ENCODE measurements at regions not wholly inside any gene's neighbourhood (a gene's known extent, or its start where the extent isn't known, plus 50 kb on each side); places are given as distances from the start of the nearest gene placed in this dataset.

DNA sequence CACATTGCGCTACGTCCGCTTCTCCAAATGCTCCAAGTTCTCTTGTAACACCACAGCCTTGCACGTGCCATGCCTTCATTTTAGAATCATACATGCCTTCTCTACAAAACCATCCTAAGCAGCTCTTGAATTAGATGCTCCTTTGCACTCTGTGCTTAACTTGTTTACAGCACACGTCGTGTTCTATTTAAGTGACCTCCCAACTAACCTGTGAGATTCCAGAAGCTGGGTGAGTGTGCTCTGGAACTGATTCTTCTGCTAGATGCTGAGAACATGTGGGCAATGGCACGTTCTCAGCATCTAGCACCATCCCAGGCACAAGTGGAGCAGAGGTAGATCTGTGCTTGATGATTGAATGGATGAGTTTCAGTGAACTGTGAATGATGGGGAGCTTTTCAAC is 100.0 kb upstream of the NEDD9 start:
- no peak overlapping the region for H3K27ac Mint-ChIP-seq
- no peaks in the 10 kb centered on the region for H3K9me3 Mint-ChIP-seq
- peaks cover 6% of the 10 kb centered on the region for H3K4me1 Mint-ChIP-seq
- H3K27me3 Mint-ChIP-seq (ENCODE audit: low read depth): no peaks in the 10 kb centered on the region
- POLR2A ChIA-PET: no interaction called here
- CTCF ChIA-PET: no interaction called here
- no peak for DNase-seq (ENCODE audit: low spot score)
- ATAC-seq: no peak
- TF ChIP-seq RELA (CRISPR knock-in tag; IDR thresholded peaks at IDR 0.05; ENCODE audit: borderline replicate concordance): no peak
- no peak for TF ChIP-seq ZNF396 (CRISPR knock-in tag; IDR thresholded peaks at IDR 0.05; ENCODE audit: borderline replicate concordance)
- no peak for TF ChIP-seq ERG (CRISPR knock-in tag; IDR thresholded peaks at IDR 0.05)
- no peak for TF ChIP-seq GRHL2 (CRISPR knock-in tag; IDR thresholded peaks at IDR 0.05; ENCODE audit: insufficient replicate concordance, severe bottlenecking)
- no peak for TF ChIP-seq NFE2L1 (CRISPR knock-in tag; IDR thresholded peaks at IDR 0.05)
- no peak for TF ChIP-seq E2F5 (CRISPR knock-in tag; IDR thresholded peaks at IDR 0.05)
- no peak for TF ChIP-seq ZNF281 (CRISPR knock-in tag; IDR thresholded peaks at IDR 0.05)
- TF ChIP-seq GABPB1 (CRISPR knock-in tag; IDR thresholded peaks at IDR 0.05): no peak
- no peak for TF ChIP-seq USF1 (CRISPR knock-in tag; IDR thresholded peaks at IDR 0.05)
- no peak for TF ChIP-seq ZNF416 (CRISPR knock-in tag; IDR thresholded peaks at IDR 0.05)
- TF ChIP-seq TEAD4 (CRISPR knock-in tag; IDR thresholded peaks at IDR 0.05): no peak
- TF ChIP-seq SOX15 (CRISPR knock-in tag; IDR thresholded peaks at IDR 0.05): no peak
- no peak for TF ChIP-seq E2F1 (CRISPR knock-in tag; IDR thresholded peaks at IDR 0.05)
- TF ChIP-seq, protein P1, sequence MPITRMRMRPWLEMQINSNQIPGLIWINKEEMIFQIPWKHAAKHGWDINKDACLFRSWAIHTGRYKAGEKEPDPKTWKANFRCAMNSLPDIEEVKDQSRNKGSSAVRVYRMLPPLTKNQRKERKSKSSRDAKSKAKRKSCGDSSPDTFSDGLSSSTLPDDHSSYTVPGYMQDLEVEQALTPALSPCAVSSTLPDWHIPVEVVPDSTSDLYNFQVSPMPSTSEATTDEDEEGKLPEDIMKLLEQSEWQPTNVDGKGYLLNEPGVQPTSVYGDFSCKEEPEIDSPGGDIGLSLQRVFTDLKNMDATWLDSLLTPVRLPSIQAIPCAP (CRISPR knock-in tag; IDR thresholded peaks at IDR 0.05): no peak
- TF ChIP-seq MAX (CRISPR knock-in tag; IDR thresholded peaks at IDR 0.05): no peak
- H3K4me3 Mint-ChIP-seq: no peak overlapping the region
- no peaks in the 10 kb centered on the region for H3K36me3 Mint-ChIP-seq

GRCh38 chr6:11331111-11331510 is 98.6 kb upstream of the NEDD9 start:
- H3K9me3 Mint-ChIP-seq: no peaks in the 10 kb centered on the region
- POLR2A ChIA-PET: no interaction called here
- no peaks in the 10 kb centered on the region for H3K36me3 Mint-ChIP-seq
- no peaks in the 10 kb centered on the region for H3K27me3 Mint-ChIP-seq (ENCODE audit: low read depth)
- H3K4me3 Mint-ChIP-seq: no peak overlapping the region
- ATAC-seq: no peak
- no peak for DNase-seq (ENCODE audit: low spot score)
- peaks cover 6% of the 10 kb centered on the region for H3K4me1 Mint-ChIP-seq
- CTCF ChIA-PET: no interaction called here
- no peak overlapping the region for H3K27ac Mint-ChIP-seq
- TF ChIP-seq RELA (CRISPR knock-in tag; IDR thresholded peaks at IDR 0.05; ENCODE audit: borderline replicate concordance) (no peak), ZNF281 (CRISPR knock-in tag; IDR thresholded peaks at IDR 0.05) (no peak), E2F5 (CRISPR knock-in tag; IDR thresholded peaks at IDR 0.05) (no peak), ZNF232 (CRISPR knock-in tag; IDR thresholded peaks at IDR 0.05) (no peak), JUN (CRISPR knock-in tag; IDR thresholded peaks at IDR 0.05) (no peak), SMAD3 (CRISPR knock-in tag; IDR thresholded peaks at IDR 0.05; ENCODE audit: borderline replicate concordance) (no peak), USF2 (CRISPR knock-in tag; IDR thresholded peaks at IDR 0.05) (no peak), GABPB1 (CRISPR knock-in tag; IDR thresholded peaks at IDR 0.05) (no peak), ELF4 (CRISPR knock-in tag; IDR thresholded peaks at IDR 0.05; ENCODE audit: low read depth) (no peak)

Measured in WTC11 (cell line).